ENCODE measurements at regions not wholly inside any gene's neighbourhood (a gene's known extent, or its start where the extent isn't known, plus 50 kb on each side); places are given as distances from the start of the nearest gene placed in this dataset.

DNA sequence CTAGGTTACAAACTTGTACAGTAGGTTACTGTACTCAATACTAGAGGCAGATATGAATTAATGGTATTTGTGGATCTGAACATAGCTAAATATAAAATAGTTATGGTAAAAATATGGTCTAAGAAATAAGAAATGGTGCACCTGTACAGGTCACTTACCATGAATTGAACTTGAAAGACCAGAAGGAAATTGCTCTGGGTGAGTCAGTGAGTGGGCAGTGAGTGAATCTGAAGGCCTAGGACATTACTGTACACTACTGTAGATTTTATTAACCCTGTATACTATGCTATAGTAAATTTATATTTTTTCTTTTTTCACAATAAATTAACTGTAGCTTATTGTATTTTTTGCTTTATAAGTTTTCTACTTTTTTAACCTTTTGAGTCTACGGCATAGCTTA is 1020.4 kb downstream of the CDH18 start:
- Histone ChIP-seq H3K4me2 (ENCODE audit: insufficient read depth, low read length) (no peak overlapping the region), H3K9ac (ENCODE audit: insufficient read depth in 1 of 2, low read depth in 2 of 2, low read length in 2 of 2) (no peak overlapping the region), H2AFZ (ENCODE audit: low read depth, low read length) (no peak overlapping the region), H3K9me3 (replicated peaks; ENCODE audit: control insufficient read depth, insufficient read depth, low read depth, low read length) (no peaks in the 10 kb centered on the region), H3K9me1 (ENCODE audit: control insufficient read depth, insufficient read depth, low read length) (no peaks in the 10 kb centered on the region), H3K79me2 (ENCODE audit: control insufficient read depth, insufficient read depth, low read length) (no peaks in the 10 kb centered on the region), H3K4me3 (no peak overlapping the region), H3K27ac (ENCODE audit: extremely low read depth, low read depth, low read length) (no peak overlapping the region), H3K27me3 (ENCODE audit: control insufficient read depth in 2 of 2, insufficient read depth in 2 of 2, low read length in 2 of 2) (no peaks in the 10 kb centered on the region), H3K4me1 (replicated peaks in 1 of 2; ENCODE audit: control insufficient read depth in 2 of 2, insufficient read depth in 2 of 2, low read length in 2 of 2) (no peaks in the 10 kb centered on the region), H4K20me1 (replicated peaks; ENCODE audit: control insufficient read depth, insufficient read depth, low read length) (no peaks in the 10 kb centered on the region), H3K36me3 (ENCODE audit: control insufficient read depth, insufficient read depth, low read length) (no peaks in the 10 kb centered on the region)
- FAIRE-seq (no peak), ATAC-seq (no peak), DNase-seq (ENCODE audit: extremely low read depth in 1 of 4, low spot score in 3 of 4) (no peak)
- POLR2A ChIA-PET = no interaction called here
- in situ Hi-C loops (cut with MboI) = no loop called here
- no peak for TF ChIP-seq SUPT5H (IDR thresholded peaks at IDR 0.05)
- no peak for TF ChIP-seq XRCC3 (IDR thresholded peaks at IDR 0.05)
- no peak for TF ChIP-seq ZNF347 (CRISPR knock-in tag; IDR thresholded peaks at IDR 0.05; ENCODE audit: low read depth)
- TF ChIP-seq, protein P1, sequence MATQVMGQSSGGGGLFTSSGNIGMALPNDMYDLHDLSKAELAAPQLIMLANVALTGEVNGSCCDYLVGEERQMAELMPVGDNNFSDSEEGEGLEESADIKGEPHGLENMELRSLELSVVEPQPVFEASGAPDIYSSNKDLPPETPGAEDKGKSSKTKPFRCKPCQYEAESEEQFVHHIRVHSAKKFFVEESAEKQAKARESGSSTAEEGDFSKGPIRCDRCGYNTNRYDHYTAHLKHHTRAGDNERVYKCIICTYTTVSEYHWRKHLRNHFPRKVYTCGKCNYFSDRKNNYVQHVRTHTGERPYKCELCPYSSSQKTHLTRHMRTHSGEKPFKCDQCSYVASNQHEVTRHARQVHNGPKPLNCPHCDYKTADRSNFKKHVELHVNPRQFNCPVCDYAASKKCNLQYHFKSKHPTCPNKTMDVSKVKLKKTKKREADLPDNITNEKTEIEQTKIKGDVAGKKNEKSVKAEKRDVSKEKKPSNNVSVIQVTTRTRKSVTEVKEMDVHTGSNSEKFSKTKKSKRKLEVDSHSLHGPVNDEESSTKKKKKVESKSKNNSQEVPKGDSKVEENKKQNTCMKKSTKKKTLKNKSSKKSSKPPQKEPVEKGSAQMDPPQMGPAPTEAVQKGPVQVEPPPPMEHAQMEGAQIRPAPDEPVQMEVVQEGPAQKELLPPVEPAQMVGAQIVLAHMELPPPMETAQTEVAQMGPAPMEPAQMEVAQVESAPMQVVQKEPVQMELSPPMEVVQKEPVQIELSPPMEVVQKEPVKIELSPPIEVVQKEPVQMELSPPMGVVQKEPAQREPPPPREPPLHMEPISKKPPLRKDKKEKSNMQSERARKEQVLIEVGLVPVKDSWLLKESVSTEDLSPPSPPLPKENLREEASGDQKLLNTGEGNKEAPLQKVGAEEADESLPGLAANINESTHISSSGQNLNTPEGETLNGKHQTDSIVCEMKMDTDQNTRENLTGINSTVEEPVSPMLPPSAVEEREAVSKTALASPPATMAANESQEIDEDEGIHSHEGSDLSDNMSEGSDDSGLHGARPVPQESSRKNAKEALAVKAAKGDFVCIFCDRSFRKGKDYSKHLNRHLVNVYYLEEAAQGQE (IDR thresholded peaks at IDR 0.05; ENCODE audit: borderline replicate concordance) = no peak
- TF ChIP-seq, protein P1 (CRISPR knock-in tag; IDR thresholded peaks at IDR 0.05; ENCODE audit: low read depth) = no peak
- TF ChIP-seq E2F3 (CRISPR knock-in tag; IDR thresholded peaks at IDR 0.05) = no peak
- TF ChIP-seq EZH2 (IDR thresholded peaks at IDR 0.05; ENCODE audit: borderline replicate concordance, low read depth, low read length) = no peak
- TF ChIP-seq KAT7 (CRISPR knock-in tag; IDR thresholded peaks at IDR 0.05; ENCODE audit: borderline replicate concordance) = no peak
- TF ChIP-seq NR4A1 (CRISPR knock-in tag; IDR thresholded peaks at IDR 0.05) = no peak
- TF ChIP-seq NR4A1 (tag; IDR thresholded peaks at IDR 0.05) = no peak
- TF ChIP-seq, protein P2, sequence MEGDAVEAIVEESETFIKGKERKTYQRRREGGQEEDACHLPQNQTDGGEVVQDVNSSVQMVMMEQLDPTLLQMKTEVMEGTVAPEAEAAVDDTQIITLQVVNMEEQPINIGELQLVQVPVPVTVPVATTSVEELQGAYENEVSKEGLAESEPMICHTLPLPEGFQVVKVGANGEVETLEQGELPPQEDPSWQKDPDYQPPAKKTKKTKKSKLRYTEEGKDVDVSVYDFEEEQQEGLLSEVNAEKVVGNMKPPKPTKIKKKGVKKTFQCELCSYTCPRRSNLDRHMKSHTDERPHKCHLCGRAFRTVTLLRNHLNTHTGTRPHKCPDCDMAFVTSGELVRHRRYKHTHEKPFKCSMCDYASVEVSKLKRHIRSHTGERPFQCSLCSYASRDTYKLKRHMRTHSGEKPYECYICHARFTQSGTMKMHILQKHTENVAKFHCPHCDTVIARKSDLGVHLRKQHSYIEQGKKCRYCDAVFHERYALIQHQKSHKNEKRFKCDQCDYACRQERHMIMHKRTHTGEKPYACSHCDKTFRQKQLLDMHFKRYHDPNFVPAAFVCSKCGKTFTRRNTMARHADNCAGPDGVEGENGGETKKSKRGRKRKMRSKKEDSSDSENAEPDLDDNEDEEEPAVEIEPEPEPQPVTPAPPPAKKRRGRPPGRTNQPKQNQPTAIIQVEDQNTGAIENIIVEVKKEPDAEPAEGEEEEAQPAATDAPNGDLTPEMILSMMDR (IDR thresholded peaks at IDR 0.05 in 2 of 3, conservative IDR thresholded peaks at IDR 0.05 in 1 of 3; ENCODE audit: insufficient read depth in 2 of 3, low read depth in 1 of 3, low read length in 3 of 3) = no peak
- TF ChIP-seq NR3C1 (CRISPR knock-in tag; IDR thresholded peaks at IDR 0.05) = no peak
- TF ChIP-seq, protein P3, sequence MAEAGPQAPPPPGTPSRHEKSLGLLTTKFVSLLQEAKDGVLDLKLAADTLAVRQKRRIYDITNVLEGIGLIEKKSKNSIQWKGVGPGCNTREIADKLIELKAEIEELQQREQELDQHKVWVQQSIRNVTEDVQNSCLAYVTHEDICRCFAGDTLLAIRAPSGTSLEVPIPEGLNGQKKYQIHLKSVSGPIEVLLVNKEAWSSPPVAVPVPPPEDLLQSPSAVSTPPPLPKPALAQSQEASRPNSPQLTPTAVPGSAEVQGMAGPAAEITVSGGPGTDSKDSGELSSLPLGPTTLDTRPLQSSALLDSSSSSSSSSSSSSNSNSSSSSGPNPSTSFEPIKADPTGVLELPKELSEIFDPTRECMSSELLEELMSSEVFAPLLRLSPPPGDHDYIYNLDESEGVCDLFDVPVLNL (CRISPR knock-in tag; IDR thresholded peaks at IDR 0.05; ENCODE audit: low read depth) = no peak
- no peak for TF ChIP-seq SMARCA4 (IDR thresholded peaks at IDR 0.05)
- WGBS (ENCODE audit: insufficient coverage, low coverage, missing lambda C conversion rate) = 18% methylated on average over 1 of the region's 1 CpG
- BruUV-seq (replicated peaks) = no TSS peak
- CTCF ChIA-PET (ENCODE audit: low intra/inter-chr PET ratio) = no interaction called here
- intact Hi-C loops (cut with micrococcal nuclease) = no loop called here
